ENCODE measurements at regions not wholly inside any gene's neighbourhood (a gene's known extent, or its start where the extent isn't known, plus 50 kb on each side); places are given as distances from the start of the nearest gene placed in this dataset.

GRCh38 chr1:232704256-232704655 lies 74.3 kb upstream of the SIPA1L2 start:
- H3K27me3 ChIP-seq (ENCODE audit: insufficient read depth, insufficient read length) = no peaks in the 10 kb centered on the region
- TF ChIP-seq YY1 (IDR thresholded peaks at IDR 0.05; ENCODE audit: insufficient read depth, insufficient read length) (no peak), ZNF274 (IDR thresholded peaks at IDR 0.05; ENCODE audit: low read depth, low read length) (no peak), SUZ12 (IDR thresholded peaks at IDR 0.05; ENCODE audit: extremely low read depth, insufficient read depth, insufficient read length) (no peak)
- H3K36me3 ChIP-seq (ENCODE audit: insufficient read depth, insufficient read length, low read length) = no peaks in the 10 kb centered on the region
- H3K9ac ChIP-seq (ENCODE audit: insufficient read length, low read depth) = no peak overlapping the region
- DNase-seq (ENCODE audit: low read depth, low spot score) = no peak
- no peaks in the 10 kb centered on the region for H3K4me1 ChIP-seq (ENCODE audit: insufficient read depth, insufficient read length)
- H3K4me3 ChIP-seq (ENCODE audit: insufficient read length, low read depth) = no peak overlapping the region
- peaks cover 9% of the 10 kb centered on the region for H3K9me3 ChIP-seq (ENCODE audit: insufficient read depth, low read length)

DNA sequence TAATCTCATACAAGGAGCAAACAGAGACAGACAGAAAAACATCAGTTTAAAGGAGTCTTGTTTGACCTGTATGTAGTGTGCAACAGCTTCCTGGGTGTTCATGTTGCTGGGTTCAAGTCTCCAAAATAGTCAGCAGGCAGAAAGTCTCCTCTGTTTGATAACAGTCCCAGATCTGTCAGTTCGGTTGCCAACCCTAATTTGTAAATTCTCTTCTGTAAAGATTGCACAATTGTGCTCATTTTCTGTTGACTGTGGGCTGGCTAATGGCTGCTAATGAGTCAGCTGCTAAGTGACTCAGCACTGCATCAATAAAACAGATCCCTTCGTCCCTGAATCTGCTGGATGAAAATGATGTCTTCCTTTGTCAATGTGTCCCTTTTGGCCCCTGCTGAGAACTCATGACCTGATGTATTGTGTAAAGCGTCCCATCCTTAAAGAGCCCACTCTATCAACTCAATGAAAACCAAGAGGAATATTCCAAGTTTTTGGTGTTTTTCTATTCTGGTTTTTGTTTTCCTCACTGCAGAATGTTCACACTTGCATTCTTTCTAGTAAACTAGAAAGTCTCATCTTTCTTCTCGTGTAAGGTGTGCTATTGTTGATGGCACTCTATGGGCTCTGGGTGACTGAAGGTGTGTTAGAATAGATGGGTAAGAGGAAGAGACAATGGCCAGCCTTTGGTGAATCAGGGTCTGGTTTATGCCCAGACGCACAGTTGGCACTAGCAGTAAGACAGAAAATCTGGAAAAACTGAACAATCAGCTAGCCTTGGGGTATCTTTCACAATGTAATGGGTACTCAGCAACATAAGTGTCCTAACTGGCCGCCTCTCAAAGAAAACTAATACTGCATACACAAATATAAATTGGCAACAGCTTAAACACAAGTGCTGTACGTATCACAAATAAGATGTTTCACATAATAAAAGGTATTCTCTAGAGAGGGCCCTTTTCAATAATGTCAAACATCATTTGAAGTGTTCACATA lies 75.1 kb upstream of the SIPA1L2 start:
- no peak overlapping the region for H3K4me3 ChIP-seq (ENCODE audit: insufficient read length, low read depth)
- DNase-seq (ENCODE audit: low read depth, low spot score) = no peak
- H3K9ac ChIP-seq (ENCODE audit: insufficient read length, low read depth) = no peak overlapping the region
- no peaks in the 10 kb centered on the region for H3K36me3 ChIP-seq (ENCODE audit: insufficient read depth, insufficient read length, low read length)
- no peaks in the 10 kb centered on the region for H3K4me1 ChIP-seq (ENCODE audit: insufficient read depth, insufficient read length)
- TF ChIP-seq SUZ12 (IDR thresholded peaks at IDR 0.05; ENCODE audit: extremely low read depth, insufficient read depth, insufficient read length) (no peak), YY1 (IDR thresholded peaks at IDR 0.05; ENCODE audit: insufficient read depth, insufficient read length) (no peak), ZNF274 (IDR thresholded peaks at IDR 0.05; ENCODE audit: low read depth, low read length) (no peak)
- H3K27me3 ChIP-seq (ENCODE audit: insufficient read depth, insufficient read length) = no peaks in the 10 kb centered on the region
- peaks cover 9% of the 10 kb centered on the region for H3K9me3 ChIP-seq (ENCODE audit: insufficient read depth, low read length)

- Histone ChIP-seq H3K9ac (ENCODE audit: insufficient read length, low read depth) (no peak overlapping the region), H3K4me3 (ENCODE audit: insufficient read length, low read depth) (no peak overlapping the region)
- no peak for DNase-seq (ENCODE audit: low read depth, low spot score)
Observed at GRCh38 chr1:232705815-232706575, 76.1 kb upstream of the SIPA1L2 start.

DNA sequence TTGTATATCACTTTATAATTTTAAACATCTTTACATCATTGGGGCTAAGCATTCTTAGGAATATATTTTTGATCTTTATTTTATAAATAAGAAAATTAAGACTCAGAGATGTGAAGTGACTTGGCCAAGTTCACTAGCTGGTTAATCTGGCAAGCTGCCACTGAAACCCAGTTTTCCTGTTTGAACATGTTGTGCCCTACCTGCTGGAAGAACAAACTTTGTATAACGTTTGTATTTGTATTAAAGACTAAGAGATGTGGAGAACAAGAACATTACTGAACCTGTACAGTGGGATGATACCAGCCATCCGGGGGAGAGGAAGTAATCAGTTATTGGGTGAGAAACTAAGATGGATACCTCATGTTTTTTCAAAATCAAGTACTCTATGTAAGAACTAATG lies 77.2 kb upstream of the SIPA1L2 start:
- H3K4me3 ChIP-seq (ENCODE audit: insufficient read length, low read depth) = no peak overlapping the region
- no peak for DNase-seq (ENCODE audit: low read depth, low spot score)
- no peaks in the 10 kb centered on the region for H3K4me1 ChIP-seq (ENCODE audit: insufficient read depth, insufficient read length)
- H3K9me3 ChIP-seq (ENCODE audit: insufficient read depth, low read length) = no peaks in the 10 kb centered on the region; the same call in 1 of the 2 replicates
- H3K27me3 ChIP-seq (ENCODE audit: insufficient read depth, insufficient read length) = no peaks in the 10 kb centered on the region
- H3K36me3 ChIP-seq (ENCODE audit: insufficient read depth, insufficient read length, low read length) = no peaks in the 10 kb centered on the region
- TF ChIP-seq YY1 (IDR thresholded peaks at IDR 0.05; ENCODE audit: insufficient read depth, insufficient read length) = no peak
- TF ChIP-seq ZNF274 (IDR thresholded peaks at IDR 0.05; ENCODE audit: low read depth, low read length) = no peak
- TF ChIP-seq SUZ12 (IDR thresholded peaks at IDR 0.05; ENCODE audit: extremely low read depth, insufficient read depth, insufficient read length) = no peak
- H3K9ac ChIP-seq (ENCODE audit: insufficient read length, low read depth) = no peak overlapping the region

More at GRCh38 chr1:232705815-232706575, 76.1 kb upstream of the SIPA1L2 start:
- no peaks in the 10 kb centered on the region for H3K4me1 ChIP-seq (ENCODE audit: insufficient read depth, insufficient read length)
- H3K36me3 ChIP-seq (ENCODE audit: insufficient read depth, insufficient read length, low read length) = no peaks in the 10 kb centered on the region
- peaks cover 9% of the 10 kb centered on the region for H3K9me3 ChIP-seq (ENCODE audit: insufficient read depth, low read length)
- no peaks in the 10 kb centered on the region for H3K27me3 ChIP-seq (ENCODE audit: insufficient read depth, insufficient read length)
- TF ChIP-seq ZNF274 (IDR thresholded peaks at IDR 0.05; ENCODE audit: low read depth, low read length) (no peak), SUZ12 (IDR thresholded peaks at IDR 0.05; ENCODE audit: extremely low read depth, insufficient read depth, insufficient read length) (no peak), YY1 (IDR thresholded peaks at IDR 0.05; ENCODE audit: insufficient read depth, insufficient read length) (no peak)

DNA sequence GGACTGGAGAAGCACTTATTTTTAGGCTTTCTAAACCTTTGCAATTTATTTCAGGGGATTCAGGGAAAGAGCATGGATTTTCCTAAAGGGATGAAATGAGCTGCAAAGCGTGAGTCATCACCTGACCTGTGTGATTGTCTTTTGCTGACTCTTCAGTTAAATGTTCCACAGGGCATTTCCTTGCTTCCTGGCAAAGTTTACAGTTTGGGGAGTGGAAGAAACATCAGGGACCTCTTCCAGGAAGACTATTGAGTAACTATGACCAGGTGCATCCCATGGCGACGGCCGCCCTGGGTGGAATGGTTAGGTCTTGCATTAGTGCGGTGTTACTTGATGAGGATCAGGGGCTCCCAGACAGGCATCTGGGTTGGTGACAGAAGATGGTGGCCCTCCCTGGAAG lies 79.5 kb upstream of the SIPA1L2 start:
- TF ChIP-seq SUZ12 (IDR thresholded peaks at IDR 0.05; ENCODE audit: extremely low read depth, insufficient read depth, insufficient read length) = no peak
- TF ChIP-seq ZNF274 (IDR thresholded peaks at IDR 0.05; ENCODE audit: low read depth, low read length) = no peak
- no peak for TF ChIP-seq YY1 (IDR thresholded peaks at IDR 0.05; ENCODE audit: insufficient read depth, insufficient read length)
- H3K9ac ChIP-seq (ENCODE audit: insufficient read length, low read depth) = no peak overlapping the region
- no peaks in the 10 kb centered on the region for H3K4me1 ChIP-seq (ENCODE audit: insufficient read depth, insufficient read length)
- H3K36me3 ChIP-seq (ENCODE audit: insufficient read depth, insufficient read length, low read length) = no peaks in the 10 kb centered on the region
- DNase-seq (ENCODE audit: low read depth, low spot score) = no peak
- peaks cover 4% of the 10 kb centered on the region; the same call in 1 of the 2 replicates for H3K9me3 ChIP-seq (ENCODE audit: insufficient read depth, low read length)
- H3K4me3 ChIP-seq (ENCODE audit: insufficient read length, low read depth) = no peak overlapping the region
- no peaks in the 10 kb centered on the region for H3K27me3 ChIP-seq (ENCODE audit: insufficient read depth, insufficient read length)

GRCh38 chr1:232711996-232712395 lies 82.1 kb upstream of the SIPA1L2 start:
- no peak for DNase-seq (ENCODE audit: low read depth, low spot score)
- no peak for TF ChIP-seq ZNF274 (IDR thresholded peaks at IDR 0.05; ENCODE audit: low read depth, low read length)
- TF ChIP-seq SUZ12 (IDR thresholded peaks at IDR 0.05; ENCODE audit: extremely low read depth, insufficient read depth, insufficient read length) = no peak
- TF ChIP-seq YY1 (IDR thresholded peaks at IDR 0.05; ENCODE audit: insufficient read depth, insufficient read length) = no peak
- Histone ChIP-seq H3K4me3 (ENCODE audit: insufficient read length, low read depth) (no peak overlapping the region), H3K27me3 (ENCODE audit: insufficient read depth, insufficient read length) (no peaks in the 10 kb centered on the region), H3K4me1 (ENCODE audit: insufficient read depth, insufficient read length) (no peaks in the 10 kb centered on the region), H3K9ac (ENCODE audit: insufficient read length, low read depth) (no peak overlapping the region), H3K9me3 (ENCODE audit: insufficient read depth, low read length) (peaks cover 4% of the 10 kb centered on the region; the same call in 1 of the 2 replicates), H3K36me3 (ENCODE audit: insufficient read depth, insufficient read length, low read length) (no peaks in the 10 kb centered on the region)

- no peaks in the 10 kb centered on the region for H3K4me1 ChIP-seq (ENCODE audit: insufficient read depth, insufficient read length)
Observed at GRCh38 chr1:232713785-232714184, 83.9 kb upstream of the SIPA1L2 start.

More at GRCh38 chr1:232713785-232714184, 83.9 kb upstream of the SIPA1L2 start:
- H3K27me3 ChIP-seq (ENCODE audit: insufficient read depth, insufficient read length) = no peaks in the 10 kb centered on the region
- peaks cover 11% of the 10 kb centered on the region for H3K9me3 ChIP-seq (ENCODE audit: insufficient read depth, low read length)
- H3K4me3 ChIP-seq (ENCODE audit: insufficient read length, low read depth) = no peak overlapping the region
- TF ChIP-seq YY1 (IDR thresholded peaks at IDR 0.05; ENCODE audit: insufficient read depth, insufficient read length) (no peak), SUZ12 (IDR thresholded peaks at IDR 0.05; ENCODE audit: extremely low read depth, insufficient read depth, insufficient read length) (no peak), ZNF274 (IDR thresholded peaks at IDR 0.05; ENCODE audit: low read depth, low read length) (no peak)
- H3K9ac ChIP-seq (ENCODE audit: insufficient read length, low read depth) = no peak overlapping the region
- DNase-seq (ENCODE audit: low read depth, low spot score) = no peak
- no peaks in the 10 kb centered on the region for H3K36me3 ChIP-seq (ENCODE audit: insufficient read depth, insufficient read length, low read length)
